ENCODE measurements at regions not wholly inside any gene's neighbourhood (a gene's known extent, or its start where the extent isn't known, plus 50 kb on each side); places are given as distances from the start of the nearest gene placed in this dataset.

DNA sequence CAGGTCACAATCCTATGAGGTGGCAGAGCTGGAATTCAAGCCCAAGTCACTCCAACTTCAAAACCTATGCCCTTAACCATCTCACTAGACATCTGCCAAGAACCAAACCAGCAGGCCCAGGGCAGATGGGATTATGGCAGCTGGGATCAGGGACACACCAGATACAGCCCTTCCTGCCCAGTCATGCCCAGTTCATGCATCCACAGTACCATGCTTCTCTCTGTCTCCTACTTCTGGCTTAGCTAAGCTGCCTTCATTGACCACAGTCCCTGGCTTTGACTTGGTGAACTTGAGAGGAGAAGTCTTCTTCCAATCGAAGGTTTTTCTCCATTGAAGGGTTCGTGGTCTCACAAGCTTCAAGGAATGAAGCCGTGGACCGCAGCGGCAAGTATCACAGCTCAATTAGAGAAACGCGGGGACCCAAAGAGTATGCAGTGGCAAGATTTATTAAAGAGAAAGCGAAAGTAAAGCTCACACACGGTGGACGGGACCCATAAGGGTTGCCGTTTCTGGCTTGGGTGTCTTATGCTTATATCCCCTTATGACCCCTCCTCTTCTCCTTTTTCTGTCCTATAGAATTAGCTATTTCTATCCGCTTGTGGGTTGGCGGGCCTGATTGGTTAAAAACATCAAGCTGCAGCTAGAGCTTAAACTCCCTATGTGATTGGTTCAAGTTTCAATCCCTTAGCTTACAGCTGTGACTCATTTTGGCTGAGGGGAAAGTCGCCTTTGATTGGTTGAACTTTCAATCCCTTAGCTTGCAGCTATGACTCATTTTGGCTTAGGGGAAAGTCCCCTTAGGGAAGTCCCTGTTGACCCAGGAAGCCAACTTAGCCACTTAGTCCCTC is 101.2 kb downstream of the TRIM36 start (continued):
- TF ChIP-seq EP300 (IDR thresholded peaks at IDR 0.05; ENCODE audit: borderline replicate concordance in 1 of 2, low read depth in 2 of 2, low read length in 2 of 2) (no peak), SP4 (IDR thresholded peaks at IDR 0.05; ENCODE audit: low read length) (no peak), GTF2F1 (IDR thresholded peaks at IDR 0.05; ENCODE audit: borderline replicate concordance, low read depth, low read length) (no peak), EZH2 (IDR thresholded peaks at IDR 0.05; ENCODE audit: low read depth, low read length, severe bottlenecking) (no peak), FOSL1 (IDR thresholded peaks at IDR 0.05; ENCODE audit: insufficient read depth, low read depth, low read length) (no peak), YY1 (IDR thresholded peaks at IDR 0.05; ENCODE audit: low read depth, low read length) (no peak), KDM4A (IDR thresholded peaks at IDR 0.05; ENCODE audit: low read depth, low read length, severe bottlenecking) (no peak), JUND (IDR thresholded peaks at IDR 0.05; ENCODE audit: low read length) (no peak)

Measured in H1 (cell line).